Liver (tissue), 3 donors: ENCODE measurements at regions not wholly inside any gene's neighbourhood (a gene's known extent, or its start where the extent isn't known, plus 50 kb on each side); places are given as distances from the start of the nearest gene placed in this dataset.

Source experiments
- EGR1 ChIP-seq, 2 donors: IDR thresholded peaks; 2 replicates each; pipeline ENCODE4 v1.6.1; 2016 to 2018; ENCODE audit warnings: antibody characterized with exemption in 2 of 2, low read depth in 2 of 2
- GABPA ChIP-seq, 2 donors: IDR thresholded peaks in 1 of 2; conservative IDR thresholded peaks in 1 of 2; 2 replicates each; pipeline ENCODE4 v1.6.1; 2016; ENCODE audit warnings: antibody characterized with exemption in 2 of 2, mild to moderate bottlenecking in 1 of 2, moderate library complexity in 1 of 2
- MAX ChIP-seq: IDR thresholded peaks from 2 replicates; pipeline ENCODE4 v1.6.1; 2016; ENCODE audit warnings: antibody characterized with exemption
- TF ChIP-seq, protein P1 (sequence below): fragments of 150-350 bp; IDR thresholded peaks from 2 replicates; pipeline ENCODE4 v1.5.1; 2017; ENCODE audit warnings: improper control_type of control experiment, low read depth, low read length; ENCODE audit not compliant: missing input control
- donor health status: healthy.
- donor health status: healthy.

- TF ChIP-seq MAX (no peak), GABPA (IDR thresholded peaks at IDR 0.05 in 1 of 2, conservative IDR thresholded peaks at IDR 0.05 in 1 of 2) (no peak), EGR1 (IDR thresholded peaks at IDR 0.05; ENCODE audit: low read depth in 2 of 2) (no peak)
- TF ChIP-seq, protein P1, sequence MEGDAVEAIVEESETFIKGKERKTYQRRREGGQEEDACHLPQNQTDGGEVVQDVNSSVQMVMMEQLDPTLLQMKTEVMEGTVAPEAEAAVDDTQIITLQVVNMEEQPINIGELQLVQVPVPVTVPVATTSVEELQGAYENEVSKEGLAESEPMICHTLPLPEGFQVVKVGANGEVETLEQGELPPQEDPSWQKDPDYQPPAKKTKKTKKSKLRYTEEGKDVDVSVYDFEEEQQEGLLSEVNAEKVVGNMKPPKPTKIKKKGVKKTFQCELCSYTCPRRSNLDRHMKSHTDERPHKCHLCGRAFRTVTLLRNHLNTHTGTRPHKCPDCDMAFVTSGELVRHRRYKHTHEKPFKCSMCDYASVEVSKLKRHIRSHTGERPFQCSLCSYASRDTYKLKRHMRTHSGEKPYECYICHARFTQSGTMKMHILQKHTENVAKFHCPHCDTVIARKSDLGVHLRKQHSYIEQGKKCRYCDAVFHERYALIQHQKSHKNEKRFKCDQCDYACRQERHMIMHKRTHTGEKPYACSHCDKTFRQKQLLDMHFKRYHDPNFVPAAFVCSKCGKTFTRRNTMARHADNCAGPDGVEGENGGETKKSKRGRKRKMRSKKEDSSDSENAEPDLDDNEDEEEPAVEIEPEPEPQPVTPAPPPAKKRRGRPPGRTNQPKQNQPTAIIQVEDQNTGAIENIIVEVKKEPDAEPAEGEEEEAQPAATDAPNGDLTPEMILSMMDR = no peak
Observed at GRCh38 chrX:80334583-80334982, 85.7 kb upstream of the TENT5D start.
